Stomach (tissue), 4 donors: ENCODE measurements at regions not wholly inside any gene's neighbourhood (a gene's known extent, or its start where the extent isn't known, plus 50 kb on each side); places are given as distances from the start of the nearest gene placed in this dataset.

ENCODE experiments used
- CTCF ChIP-seq, 7 experiments: fragments of 450-650 bp in 4 of 7; fragments of 200-600 bp in 3 of 7; sonication (generic) in 3 of 7; IDR thresholded peaks; one replicate each; pipeline ENCODE4 v1.5.1; 2016 to 2019; ENCODE audit warnings: antibody characterized with exemption in 7 of 7, control low read depth in 2 of 7, mild to moderate bottlenecking in 1 of 7
- EP300 ChIP-seq: sonication (generic); formaldehyde crosslinking; IDR thresholded peaks from one replicate; pipeline ENCODE4 v1.6.1; 2017; ENCODE audit warnings: antibody characterized with exemption
- POLR2A ChIP-seq, 4 donors: fragments of 450-650 bp; IDR thresholded peaks; one replicate each; pipeline ENCODE4 v1.6.1; 2016; ENCODE audit warnings: antibody characterized with exemption in 4 of 4, control low read depth in 2 of 4, mild to moderate bottlenecking in 1 of 4, moderate library complexity in 1 of 4

- TF ChIP-seq CTCF (IDR thresholded peaks at IDR 0.05) (no peak), POLR2A (IDR thresholded peaks at IDR 0.05) (no peak), EP300 (no peak)
Measured at GRCh38 chr9:109868207-109868606, 88.2 kb downstream of the PALM2AKAP2 start.
